ENCODE measurements at regions not wholly inside any gene's neighbourhood (a gene's known extent, or its start where the extent isn't known, plus 50 kb on each side); places are given as distances from the start of the nearest gene placed in this dataset.

- Histone ChIP-seq H3K9me2 (ENCODE audit: insufficient read depth) (no peaks in the 10 kb centered on the region), H2AFZ (ENCODE audit: low read depth, low read length, poor library complexity, severe bottlenecking) (no peak overlapping the region), H3K27me3 (ENCODE audit: insufficient read depth, low read length) (peaks cover 17% of the 10 kb centered on the region), H3K79me2 (ENCODE audit: insufficient read depth, low read length) (no peaks in the 10 kb centered on the region), H3K4me1 (ENCODE audit: control insufficient read depth in 1 of 2, insufficient read depth in 2 of 2, low read length in 2 of 2) (no peaks in the 10 kb centered on the region), H3K9me3 (ENCODE audit: control insufficient read depth in 1 of 2, insufficient read depth in 1 of 2, low read depth in 1 of 2, low read length in 2 of 2) (no peaks in the 10 kb centered on the region), H3K27ac (ENCODE audit: low read depth, low read length) (no peak overlapping the region), H3K9ac (ENCODE audit: low read length) (no peak overlapping the region), H3K4me3 (replicated peaks in 1 of 2; ENCODE audit: low read depth in 1 of 2, low read length in 2 of 2) (no peak overlapping the region), H4K20me1 (ENCODE audit: insufficient read depth) (no peaks in the 10 kb centered on the region), H3K4me2 (ENCODE audit: low read length) (no peak overlapping the region), H3K36me3 (ENCODE audit: control insufficient read depth in 1 of 2, insufficient read depth in 2 of 2, low read length in 2 of 2) (no peaks in the 10 kb centered on the region)
- ATAC-seq = no peak
- no TSS peak for BruUV-seq (replicated peaks)
- TF ChIP-seq TCF7L2 (IDR thresholded peaks at IDR 0.05; ENCODE audit: borderline replicate concordance, extremely low read depth, insufficient read depth, insufficient read length) (no peak), EGR1 (IDR thresholded peaks at IDR 0.05; ENCODE audit: low read depth) (no peak), ZNF274 (IDR thresholded peaks at IDR 0.05; ENCODE audit: low read depth, low read length) (no peak), CEBPB (IDR thresholded peaks at IDR 0.05; ENCODE audit: low read depth) (no peak), CTCF (IDR thresholded peaks at IDR 0.05 in 2 of 3, conservative IDR thresholded peaks at IDR 0.05 in 1 of 3; ENCODE audit: borderline replicate concordance in 1 of 3, insufficient read depth in 1 of 3, low read depth in 2 of 3, low read length in 2 of 3) (no peak), REST (IDR thresholded peaks at IDR 0.05; ENCODE audit: low read depth) (no peak), RAD21 (IDR thresholded peaks at IDR 0.05; ENCODE audit: low read depth) (no peak), EZH2 (IDR thresholded peaks at IDR 0.05) (no peak), YY1 (IDR thresholded peaks at IDR 0.05; ENCODE audit: extremely low read depth, insufficient replicate concordance, low read depth, low read length) (no peak), JUND (IDR thresholded peaks at IDR 0.05) (no peak), ELF1 (IDR thresholded peaks at IDR 0.05; ENCODE audit: borderline replicate concordance, low read depth) (no peak), SP1 (IDR thresholded peaks at IDR 0.05; ENCODE audit: low read depth) (no peak), CBX3 (IDR thresholded peaks at IDR 0.05; ENCODE audit: low read depth) (no peak)
- no peak for DNase-seq (ENCODE audit: low read depth, low spot score)
- ChIA-PET RAD21 (ENCODE audit: low non-redundant PET in 1 of 2, low total read pairs in 2 of 2, uncharacterized antibody in 2 of 2, unreplicated experiment in 2 of 2) (no interaction called here), CTCF (interaction anchor here (1.1 to 1.4 kb wide), 2 partner anchors 9 to 35 kb away, joined by 4 to 6 read pairs; no protein-coding TSS in a partner anchor), POLR2A (no interaction called here)
- intact Hi-C loops (cut with micrococcal nuclease) = loop anchor here (5.0 kb wide), 1 partner anchor 507 kb away; no protein-coding TSS in a partner anchor
These were observed 190.3 kb upstream of the FREM1 start for GRCh38 chr9:15100571-15100970.

All from HCT116 (cell line).